NT2/D1 (cell line): ENCODE measurements at regions not wholly inside any gene's neighbourhood (a gene's known extent, or its start where the extent isn't known, plus 50 kb on each side); places are given as distances from the start of the nearest gene placed in this dataset.

Experiments used
- DNase-seq: peaks from one replicate; pipeline ENCODE4 v3.0.0-alpha.2; 2011; ENCODE audit warnings: low read depth, low spot score
- H3K27me3 ChIP-seq: 2 replicates; pipeline ENCODE4 v1.6.0; 2011; ENCODE audit warnings: mild to moderate bottlenecking; ENCODE audit not compliant: insufficient read length, insufficient read depth
- H3K36me3 ChIP-seq: 2 replicates; pipeline ENCODE4 v1.6.1; 2011; ENCODE audit warnings: mild to moderate bottlenecking, low read length, mixed read lengths; ENCODE audit not compliant: insufficient read depth, insufficient read length
- H3K4me1 ChIP-seq: 2 replicates; pipeline ENCODE4 v1.5.1; 2011; ENCODE audit not compliant: insufficient read depth, insufficient read length
- H3K4me3 ChIP-seq: 2 replicates; pipeline ENCODE4 v1.5.1; 2011; ENCODE audit warnings: low read depth; ENCODE audit not compliant: insufficient read length
- H3K9ac ChIP-seq: 2 replicates; pipeline ENCODE4 v1.6.0; 2011; ENCODE audit warnings: low read depth; ENCODE audit not compliant: insufficient read length
- H3K9me3 ChIP-seq: 2 replicates; pipeline ENCODE4 v1.5.1; 2011; ENCODE audit warnings: mild to moderate bottlenecking, low read length; ENCODE audit not compliant: insufficient read depth
- SUZ12 ChIP-seq: IDR thresholded peaks from 2 replicates; pipeline ENCODE4 v1.6.1; 2011; ENCODE audit not compliant: insufficient read length, insufficient read depth; ENCODE audit errors: extremely low read depth
- YY1 ChIP-seq: IDR thresholded peaks from 2 replicates; pipeline ENCODE4 v1.6.1; 2011; ENCODE audit not compliant: insufficient read length, insufficient read depth
- ZNF274 ChIP-seq: IDR thresholded peaks from 2 replicates; pipeline ENCODE4 v1.6.1; 2011; ENCODE audit warnings: mild to moderate bottlenecking, low read depth, low read length

- DNase-seq, result peak; percentile 51
- Histone ChIP-seq H3K9me3 (peaks cover 20% of the 10 kb centered on the region; the same call in 1 of the 2 replicates), H3K4me1 (peaks cover under 1% of the 10 kb centered on the region), H3K36me3 (no peaks in the 10 kb centered on the region), H3K9ac (no peak overlapping the region), H3K4me3 (no peak overlapping the region), H3K27me3 (no peaks in the 10 kb centered on the region)
- no peak for TF ChIP-seq SUZ12
- no peak for TF ChIP-seq ZNF274
- TF ChIP-seq YY1, result no peak
Measured at GRCh38 chr2:898319-898718, 52.3 kb upstream of the SNTG2 start.

GRCh38 chr2:897091-897490, 53.6 kb upstream of the SNTG2 start:
- Histone ChIP-seq H3K9me3 (peaks cover 20% of the 10 kb centered on the region; the same call in 1 of the 2 replicates), H3K36me3 (no peaks in the 10 kb centered on the region), H3K4me3 (no peak overlapping the region), H3K4me1 (peaks cover 3% of the 10 kb centered on the region), H3K27me3 (no peaks in the 10 kb centered on the region), H3K9ac (no peak overlapping the region)
- no peak for TF ChIP-seq SUZ12
- no peak for TF ChIP-seq YY1
- TF ChIP-seq ZNF274, result no peak
- no peak for DNase-seq

GRCh38 chr2:893311-893710, 57.3 kb upstream of the SNTG2 start:
- no peaks in the 10 kb centered on the region for H3K36me3 ChIP-seq
- H3K4me3 ChIP-seq, result no peak overlapping the region
- H3K27me3 ChIP-seq, result no peaks in the 10 kb centered on the region
- no peak for TF ChIP-seq YY1
- TF ChIP-seq ZNF274, result no peak
- no peak for TF ChIP-seq SUZ12
- peaks cover 12% of the 10 kb centered on the region; the same call in 1 of the 2 replicates for H3K9me3 ChIP-seq
- H3K4me1 ChIP-seq, result peaks cover 3% of the 10 kb centered on the region
- no peak overlapping the region for H3K9ac ChIP-seq
- peak; percentile 90 for DNase-seq

- no peak overlapping the region for H3K9ac ChIP-seq
- H3K4me3 ChIP-seq, result no peak overlapping the region
- TF ChIP-seq ZNF274, result no peak
- TF ChIP-seq SUZ12, result no peak
- TF ChIP-seq YY1, result no peak
- no peaks in the 10 kb centered on the region for H3K27me3 ChIP-seq
- DNase-seq, result no peak
- H3K9me3 ChIP-seq, result peaks cover 8% of the 10 kb centered on the region; the same call in 1 of the 2 replicates
- H3K4me1 ChIP-seq, result peaks cover 3% of the 10 kb centered on the region
- H3K36me3 ChIP-seq, result no peaks in the 10 kb centered on the region
Measured at GRCh38 chr2:892892-893291, 57.8 kb upstream of the SNTG2 start.

GRCh38 chr2:892401-892800, 58.2 kb upstream of the SNTG2 start:
- Histone ChIP-seq H3K9me3 (peaks cover 6% of the 10 kb centered on the region; the same call in 1 of the 2 replicates), H3K36me3 (no peaks in the 10 kb centered on the region), H3K27me3 (no peaks in the 10 kb centered on the region), H3K4me1 (peaks cover 3% of the 10 kb centered on the region), H3K9ac (no peak overlapping the region), H3K4me3 (no peak overlapping the region)
- no peak for TF ChIP-seq YY1
- TF ChIP-seq ZNF274, result no peak
- TF ChIP-seq SUZ12, result no peak
- DNase-seq, result no peak

GRCh38 chr2:891734-892133, 58.9 kb upstream of the SNTG2 start:
- Histone ChIP-seq H3K36me3 (no peaks in the 10 kb centered on the region), H3K4me1 (peaks cover 3% of the 10 kb centered on the region), H3K4me3 (no peak overlapping the region), H3K9ac (no peak overlapping the region), H3K9me3 (peaks cover 2% of the 10 kb centered on the region; the same call in 1 of the 2 replicates), H3K27me3 (no peaks in the 10 kb centered on the region)
- TF ChIP-seq SUZ12, result no peak
- TF ChIP-seq ZNF274, result no peak
- TF ChIP-seq YY1, result no peak
- no peak for DNase-seq

- Histone ChIP-seq H3K27me3 (no peaks in the 10 kb centered on the region), H3K36me3 (no peaks in the 10 kb centered on the region), H3K4me3 (no peak overlapping the region), H3K9me3 (no peaks in the 10 kb centered on the region), H3K4me1 (peaks cover 3% of the 10 kb centered on the region), H3K9ac (no peak overlapping the region)
- no peak for DNase-seq
- TF ChIP-seq SUZ12 (no peak), YY1 (no peak), ZNF274 (no peak)
Measured at GRCh38 chr2:890791-891190, 59.9 kb upstream of the SNTG2 start.

- H3K36me3 ChIP-seq, result no peaks in the 10 kb centered on the region
- no peaks in the 10 kb centered on the region for H3K9me3 ChIP-seq
- H3K9ac ChIP-seq, result no peak overlapping the region
- H3K4me3 ChIP-seq, result no peak overlapping the region
- no peak for DNase-seq
- peaks cover 3% of the 10 kb centered on the region for H3K4me1 ChIP-seq
- no peaks in the 10 kb centered on the region for H3K27me3 ChIP-seq
- TF ChIP-seq YY1, result no peak
- no peak for TF ChIP-seq SUZ12
- no peak for TF ChIP-seq ZNF274
Measured at GRCh38 chr2:890214-890613, 60.4 kb upstream of the SNTG2 start.
